H1 (cell line): ENCODE measurements at regions not wholly inside any gene's neighbourhood (a gene's known extent, or its start where the extent isn't known, plus 50 kb on each side); places are given as distances from the start of the nearest gene placed in this dataset.

ENCODE experiments used
- ATF3 ChIP-seq: IDR thresholded peaks from 2 replicates; pipeline ENCODE4 v1.6.1; 2011; ENCODE audit warnings: low read depth, mild to moderate bottlenecking, low read length; ENCODE audit not compliant: insufficient read depth
- CBX8 ChIP-seq: fragments of 300-800, 300-1000 bp; sonication (generic); IDR thresholded peaks from 2 replicates; pipeline ENCODE4 v1.7.1; 2016; ENCODE audit warnings: low read depth, low read length, borderline replicate concordance
- CEBPB ChIP-seq: IDR thresholded peaks from 2 replicates; pipeline ENCODE4 v1.6.1; 2012; ENCODE audit warnings: low read depth, low read length
- KDM1A ChIP-seq: fragments of 200-600, 300-600 bp; sonication (generic); IDR thresholded peaks from 2 replicates; pipeline ENCODE4 v1.7.1; 2016; ENCODE audit warnings: mild to moderate bottlenecking, low read length, borderline replicate concordance
- RXRA ChIP-seq: IDR thresholded peaks from 2 replicates; pipeline ENCODE4 v1.6.1; 2011; ENCODE audit warnings: low read depth, mild to moderate bottlenecking, low read length, moderate library complexity; ENCODE audit not compliant: insufficient read depth
- SRF ChIP-seq: IDR thresholded peaks from 2 replicates; pipeline ENCODE4 v1.6.1; 2011; ENCODE audit warnings: mild to moderate bottlenecking, low read depth, low read length, moderate library complexity

DNA sequence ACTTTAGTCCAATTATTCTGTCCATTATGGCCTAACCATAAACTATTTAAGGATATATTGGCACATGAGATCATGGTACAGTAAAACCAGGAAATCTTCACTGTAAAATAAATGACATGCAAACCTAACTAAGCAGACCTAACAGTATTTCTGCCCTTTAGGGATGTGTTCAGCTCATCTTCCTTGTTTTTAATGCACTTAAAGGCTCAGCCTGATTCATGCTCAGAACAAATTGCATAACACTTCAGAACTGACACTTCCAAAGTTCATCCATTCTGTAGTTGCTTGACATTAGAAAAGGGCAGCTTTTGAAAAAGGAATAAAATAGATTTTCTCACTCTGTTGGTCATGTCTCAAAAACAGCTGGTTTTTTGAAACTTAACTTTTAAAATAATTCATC, 708.5 kb downstream of the C12orf50 start (continued):
- TF ChIP-seq RXRA (no peak), CEBPB (no peak), ATF3 (no peak), CBX8 (no peak), SRF (no peak), KDM1A (no peak)
